GM12872 (cell line): ENCODE measurements at regions not wholly inside any gene's neighbourhood (a gene's known extent, or its start where the extent isn't known, plus 50 kb on each side); places are given as distances from the start of the nearest gene placed in this dataset.

Source experiments
- TF ChIP-seq, protein P1 (sequence below): IDR thresholded peaks from 3 replicates; pipeline ENCODE4 v1.5.1; 2011; ENCODE audit warnings: low read depth, mild to moderate bottlenecking, low read length, moderate library complexity; ENCODE audit not compliant: insufficient read depth

DNA sequence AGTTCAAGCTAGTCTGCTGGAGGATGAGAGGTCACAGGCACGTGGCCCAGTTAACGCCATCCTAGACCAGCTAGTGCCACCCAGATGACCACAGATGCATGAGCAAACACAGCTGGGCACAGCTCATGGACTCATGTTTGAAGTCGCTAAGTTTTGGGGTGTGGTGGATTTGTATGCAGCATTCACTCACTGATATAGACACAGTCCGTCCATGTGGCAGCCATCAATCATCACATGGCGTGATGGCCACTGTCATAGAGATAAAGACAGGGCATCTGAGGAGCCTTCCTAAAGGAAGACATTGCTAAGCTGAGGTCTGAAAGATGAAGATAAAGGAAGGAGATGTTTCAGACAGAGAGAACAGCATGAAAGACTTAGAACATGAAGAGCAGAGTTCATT lies 154.4 kb upstream of the JAG1 start:
- TF ChIP-seq, protein P1, sequence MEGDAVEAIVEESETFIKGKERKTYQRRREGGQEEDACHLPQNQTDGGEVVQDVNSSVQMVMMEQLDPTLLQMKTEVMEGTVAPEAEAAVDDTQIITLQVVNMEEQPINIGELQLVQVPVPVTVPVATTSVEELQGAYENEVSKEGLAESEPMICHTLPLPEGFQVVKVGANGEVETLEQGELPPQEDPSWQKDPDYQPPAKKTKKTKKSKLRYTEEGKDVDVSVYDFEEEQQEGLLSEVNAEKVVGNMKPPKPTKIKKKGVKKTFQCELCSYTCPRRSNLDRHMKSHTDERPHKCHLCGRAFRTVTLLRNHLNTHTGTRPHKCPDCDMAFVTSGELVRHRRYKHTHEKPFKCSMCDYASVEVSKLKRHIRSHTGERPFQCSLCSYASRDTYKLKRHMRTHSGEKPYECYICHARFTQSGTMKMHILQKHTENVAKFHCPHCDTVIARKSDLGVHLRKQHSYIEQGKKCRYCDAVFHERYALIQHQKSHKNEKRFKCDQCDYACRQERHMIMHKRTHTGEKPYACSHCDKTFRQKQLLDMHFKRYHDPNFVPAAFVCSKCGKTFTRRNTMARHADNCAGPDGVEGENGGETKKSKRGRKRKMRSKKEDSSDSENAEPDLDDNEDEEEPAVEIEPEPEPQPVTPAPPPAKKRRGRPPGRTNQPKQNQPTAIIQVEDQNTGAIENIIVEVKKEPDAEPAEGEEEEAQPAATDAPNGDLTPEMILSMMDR = no peak

DNA sequence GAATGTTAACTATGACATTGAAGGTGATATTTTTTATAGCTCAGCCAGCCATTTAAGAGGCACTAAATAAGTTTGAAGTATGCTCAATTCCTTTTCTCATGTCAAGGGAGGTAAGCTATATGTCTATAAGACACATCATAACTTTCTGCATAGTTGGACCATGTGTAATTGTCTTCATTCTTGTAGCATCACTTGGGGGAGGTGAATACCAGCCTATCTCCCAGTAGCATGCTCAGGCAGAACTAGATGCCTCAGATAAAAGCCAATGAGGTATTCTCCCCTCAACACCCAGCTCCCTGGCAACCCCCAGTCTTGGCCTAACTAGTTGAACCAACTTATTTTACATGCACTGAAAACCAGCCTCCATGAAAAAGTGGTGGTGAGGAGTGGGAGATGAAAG lies 158.3 kb upstream of the JAG1 start:
- TF ChIP-seq, protein P1 = no peak

DNA sequence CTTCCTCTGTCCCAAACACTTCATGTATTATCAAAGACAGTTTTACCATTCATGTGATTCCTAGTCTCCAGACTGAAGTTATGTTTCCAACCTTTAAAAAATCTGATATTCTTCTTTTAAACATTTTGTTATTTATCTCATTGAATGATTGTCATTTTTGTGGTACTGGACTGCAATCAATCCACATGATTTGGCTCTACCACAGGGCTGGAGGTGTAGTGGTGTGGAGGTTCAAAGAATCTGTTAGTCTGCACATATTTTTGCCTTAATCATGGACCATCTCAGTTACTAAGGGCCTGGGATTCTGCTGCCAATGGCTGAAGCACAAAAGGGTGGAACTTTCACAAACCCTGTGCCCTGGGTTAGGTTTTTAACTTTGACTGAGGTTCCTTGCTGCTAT lies 164.1 kb upstream of the JAG1 start:
- TF ChIP-seq, protein P1 = no peak

DNA sequence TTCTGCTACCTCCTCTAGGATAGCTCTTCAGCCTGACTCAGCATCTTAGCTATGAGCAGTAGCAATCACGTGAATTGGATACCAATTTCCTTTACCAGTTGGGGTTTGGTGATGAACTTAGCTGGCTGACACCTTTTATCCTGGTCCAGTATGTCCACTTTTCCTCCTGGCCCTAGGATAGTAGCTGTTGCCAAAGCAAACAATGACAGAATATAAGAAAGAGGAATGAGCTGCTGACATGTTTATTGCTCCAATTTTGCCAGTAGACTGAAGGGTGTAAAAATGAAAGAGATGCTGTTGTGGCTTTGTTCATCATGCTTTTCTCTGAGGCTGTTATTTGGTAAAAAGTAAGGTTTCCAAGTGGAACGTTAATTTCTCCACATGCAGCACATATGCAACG lies 168.3 kb upstream of the JAG1 start:
- TF ChIP-seq, protein P1 = no peak

DNA sequence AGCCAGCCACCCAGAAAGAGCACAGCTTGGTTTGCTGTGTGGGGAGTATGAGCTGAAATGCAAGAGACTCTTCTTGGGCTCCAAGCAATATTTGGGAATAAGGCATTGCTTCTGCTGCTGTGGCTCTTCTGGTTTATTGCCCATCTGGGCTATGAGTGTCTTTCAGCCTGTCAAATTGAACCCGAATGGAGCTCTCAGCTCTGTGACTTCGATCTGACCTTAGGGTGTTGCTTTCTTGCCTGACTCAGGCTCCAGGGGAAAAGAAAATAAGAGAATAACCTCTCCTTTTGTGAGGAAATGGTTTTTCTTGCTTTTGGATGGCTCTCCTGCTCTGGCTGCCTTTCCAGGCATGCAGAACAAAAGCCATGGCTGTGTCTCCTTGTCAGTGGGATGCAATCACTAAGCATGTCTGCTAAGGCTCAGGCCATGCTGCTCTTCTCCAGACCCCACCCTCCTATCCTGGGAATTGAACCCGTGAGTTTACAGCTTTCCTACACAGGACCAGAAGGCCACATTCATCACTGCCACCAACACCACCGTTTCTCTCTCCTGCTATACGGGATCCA lies 169.4 kb upstream of the JAG1 start:
- TF ChIP-seq, protein P1 = no peak

DNA sequence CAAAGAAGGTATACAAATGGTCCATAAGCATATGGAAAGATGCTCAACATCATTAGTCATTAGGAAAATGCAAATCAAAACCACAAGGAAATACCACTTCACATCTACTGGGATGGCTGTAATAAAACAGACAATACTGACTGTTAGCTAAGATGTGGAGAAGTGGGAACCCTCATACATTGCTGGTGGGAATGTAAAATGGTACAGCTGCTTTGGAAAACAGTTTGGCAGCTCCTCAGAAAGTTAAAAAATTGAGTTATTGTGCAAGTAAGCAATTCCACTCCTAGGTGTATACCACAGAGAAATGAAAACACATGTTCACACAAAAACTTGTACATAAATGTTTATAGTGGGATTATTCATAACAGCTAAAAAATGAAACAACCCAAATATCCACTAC lies 173.0 kb upstream of the JAG1 start:
- TF ChIP-seq, protein P1 = no peak

DNA sequence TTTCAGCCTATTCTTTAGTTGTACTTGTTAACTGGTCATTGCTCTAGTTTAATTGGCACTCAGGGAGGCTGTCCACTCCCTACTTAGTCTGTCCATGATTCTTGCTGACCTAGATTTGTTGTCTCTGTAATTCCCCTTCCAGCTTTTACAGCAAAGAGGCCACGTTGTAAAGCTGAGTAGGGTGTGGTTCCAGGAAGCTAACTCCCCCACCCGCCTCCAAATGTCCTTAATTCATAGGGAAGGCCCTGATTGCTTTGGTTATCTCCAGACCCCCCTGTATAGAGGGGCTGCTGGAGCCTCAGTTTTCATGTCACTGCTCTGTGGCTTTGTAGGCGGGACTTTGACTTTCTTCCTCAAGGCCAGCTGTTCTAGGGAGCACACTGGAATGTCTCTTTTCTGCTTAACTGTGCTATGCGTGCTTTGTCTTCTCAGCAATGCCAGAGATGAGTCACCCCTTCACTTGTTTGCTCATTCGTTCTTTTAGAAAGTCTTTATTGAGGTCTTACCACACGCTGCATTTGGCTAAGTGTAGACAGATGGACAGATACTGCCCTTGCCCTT lies 175.1 kb upstream of the JAG1 start:
- TF ChIP-seq, protein P1 = no peak
